ENCODE measurements at regions not wholly inside any gene's neighbourhood (a gene's known extent, or its start where the extent isn't known, plus 50 kb on each side); places are given as distances from the start of the nearest gene placed in this dataset.
"Not testable (repeated sequence)": the region's sequence is repeated elsewhere in the genome, so short reads cannot be mapped to it uniquely, and the experiment has no call there.

DNA sequence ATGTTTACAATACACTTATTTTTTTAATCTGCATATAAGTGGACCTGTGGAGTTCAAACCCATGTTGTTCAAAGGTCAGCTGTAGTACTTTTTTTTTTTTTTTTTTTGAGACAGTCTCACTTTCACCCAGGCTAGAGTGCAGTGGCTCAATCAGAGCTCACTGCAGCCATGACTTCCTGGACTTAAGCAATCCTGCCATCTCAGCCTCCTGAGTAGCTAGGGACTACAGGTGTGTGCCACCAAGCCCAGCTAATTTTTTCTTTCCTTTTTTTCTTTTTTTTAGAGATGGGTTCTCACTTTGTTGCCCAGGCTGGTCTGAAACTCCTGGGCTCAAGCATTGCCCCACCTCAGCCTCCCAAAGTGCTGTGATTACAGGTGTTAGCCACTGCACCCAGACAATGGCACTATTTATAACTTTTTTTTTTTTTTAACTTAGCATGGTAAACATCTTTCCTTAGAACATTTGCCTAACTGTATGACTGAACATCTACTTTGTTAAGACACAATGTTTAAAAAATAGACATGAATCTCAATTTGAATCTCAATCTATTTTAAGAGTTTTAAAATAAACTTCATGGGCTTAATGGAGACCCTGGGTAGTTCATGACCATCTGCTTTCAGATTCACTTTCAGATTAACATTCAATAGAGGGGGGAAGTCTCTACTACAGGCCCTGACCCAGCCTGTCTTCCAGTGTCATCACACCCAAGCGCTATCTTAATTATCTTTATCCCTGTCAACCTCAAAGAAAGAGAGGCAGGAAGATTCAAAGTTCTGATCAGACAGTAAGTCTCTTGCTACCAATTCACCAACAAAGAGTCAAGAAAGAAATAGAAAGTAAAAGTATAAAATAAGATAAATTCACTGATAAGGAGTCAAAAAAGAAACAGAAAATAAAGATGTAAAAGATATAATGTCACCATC lies 97.7 kb upstream of the DOCK9 start:
- peak; percentile 42 for DNase-seq (ENCODE audit: low spot score)

DNA sequence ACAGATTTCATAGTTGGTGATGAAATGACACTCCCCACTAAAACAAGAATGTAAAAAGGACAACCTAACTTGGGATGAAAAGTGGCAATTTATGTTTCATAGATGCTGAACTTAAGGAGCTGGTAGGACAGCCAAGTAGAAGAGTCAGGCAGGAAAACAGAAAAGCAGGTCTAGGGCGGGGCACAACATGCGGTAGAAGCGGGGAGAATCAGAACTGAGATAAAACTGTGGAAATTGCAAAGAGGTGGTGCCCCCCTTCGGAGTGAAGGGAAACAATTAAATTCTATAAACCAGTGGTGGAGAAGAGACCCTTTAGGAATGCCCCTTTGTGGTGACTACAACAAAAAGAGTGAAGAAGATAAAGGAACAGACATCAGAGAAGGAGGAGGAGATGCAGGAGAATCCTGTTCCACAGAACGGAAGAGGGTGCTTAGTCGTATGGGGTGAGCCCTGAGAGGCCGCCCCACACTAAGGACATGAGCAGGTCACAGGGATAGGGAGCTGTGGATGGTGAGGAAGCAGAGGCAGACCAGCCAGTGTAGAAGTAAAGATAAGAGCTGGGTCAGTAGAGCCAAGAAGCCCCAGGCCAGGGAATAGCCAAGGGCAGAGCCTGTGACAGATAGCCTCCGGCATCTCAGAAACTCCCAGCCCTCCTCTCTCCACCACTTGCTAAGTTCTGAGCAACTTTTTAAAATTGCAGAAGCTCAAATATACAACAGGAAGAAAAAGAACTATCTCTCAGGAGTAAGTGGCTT lies 100.3 kb upstream of the DOCK9 start:
- DNase-seq (ENCODE audit: low spot score), result no peak

DNA sequence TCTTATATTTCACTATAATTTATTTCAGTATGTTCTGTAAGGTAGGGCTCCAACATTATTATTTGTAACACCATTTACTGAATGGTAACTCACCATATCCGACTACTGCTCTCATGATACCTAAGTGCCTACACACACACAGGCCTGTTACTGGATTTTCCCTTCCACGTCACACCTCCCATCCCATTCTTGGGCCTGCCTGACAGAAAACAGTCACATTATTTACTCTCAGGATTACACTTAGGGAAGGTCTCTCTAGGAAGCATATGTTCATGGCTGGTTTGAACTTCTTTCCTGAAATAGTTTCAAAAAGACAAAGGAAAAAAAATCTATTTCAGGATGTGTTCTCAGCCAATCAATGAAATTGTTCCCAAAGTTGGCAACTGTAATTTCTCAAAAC lies 102.3 kb upstream of the DOCK9 start:
- DNase-seq (ENCODE audit: low spot score), result no peak

DNA sequence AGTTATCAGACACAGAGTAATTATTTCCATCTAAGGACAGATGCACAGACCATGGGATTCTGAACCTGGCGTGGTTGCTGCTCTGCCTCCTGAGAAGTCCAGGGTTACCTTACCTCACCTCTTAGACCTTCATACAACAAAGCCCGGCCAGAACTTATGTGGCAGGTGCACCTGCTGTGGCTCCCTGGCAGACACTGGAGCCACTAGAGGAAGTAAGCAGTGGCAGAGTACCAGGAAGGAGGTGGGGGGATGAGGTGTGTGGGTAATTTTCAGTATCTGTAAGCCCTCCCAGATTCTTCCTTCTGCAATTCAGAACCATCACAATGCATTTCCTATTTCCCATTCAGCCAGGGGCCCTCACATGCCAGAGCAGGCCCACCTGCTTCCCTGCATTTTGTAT lies 106.1 kb upstream of the DOCK9 start:
- peak; percentile 51 for DNase-seq (ENCODE audit: low spot score)

DNA sequence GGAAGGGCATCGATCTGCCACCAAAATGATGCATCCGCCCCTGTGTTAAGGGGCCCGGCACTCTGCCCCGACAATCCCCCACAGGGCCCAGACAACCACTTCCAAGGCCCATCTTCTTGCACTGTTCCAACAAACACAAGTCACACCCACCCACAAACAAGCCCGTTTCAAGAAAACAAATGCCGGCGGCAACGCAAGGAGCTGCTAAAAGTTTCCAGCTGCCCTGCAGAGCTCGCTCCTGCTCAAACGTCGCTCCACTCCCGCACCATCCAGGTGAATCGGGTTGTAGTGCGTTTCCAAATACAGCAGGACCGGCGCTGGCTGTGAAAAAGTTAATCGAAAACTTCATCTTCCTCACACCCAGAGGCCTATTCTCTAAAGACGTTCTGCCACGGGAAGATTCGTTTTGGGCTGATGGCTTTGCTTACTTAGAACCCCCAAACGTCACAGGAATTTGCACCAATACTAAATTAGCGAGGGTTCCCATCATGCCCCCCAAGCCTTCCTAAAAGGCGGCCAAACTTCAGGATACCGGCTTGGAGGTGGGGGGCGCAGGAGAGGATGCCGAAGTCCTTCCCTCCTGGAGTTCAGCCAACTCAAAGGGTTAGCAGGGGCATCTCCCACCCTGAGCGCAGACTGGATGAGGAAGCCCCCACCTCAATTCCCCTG lies 107.4 kb upstream of the DOCK9 start:
- DNase-seq (ENCODE audit: low spot score), result peak; percentile 28

DNA sequence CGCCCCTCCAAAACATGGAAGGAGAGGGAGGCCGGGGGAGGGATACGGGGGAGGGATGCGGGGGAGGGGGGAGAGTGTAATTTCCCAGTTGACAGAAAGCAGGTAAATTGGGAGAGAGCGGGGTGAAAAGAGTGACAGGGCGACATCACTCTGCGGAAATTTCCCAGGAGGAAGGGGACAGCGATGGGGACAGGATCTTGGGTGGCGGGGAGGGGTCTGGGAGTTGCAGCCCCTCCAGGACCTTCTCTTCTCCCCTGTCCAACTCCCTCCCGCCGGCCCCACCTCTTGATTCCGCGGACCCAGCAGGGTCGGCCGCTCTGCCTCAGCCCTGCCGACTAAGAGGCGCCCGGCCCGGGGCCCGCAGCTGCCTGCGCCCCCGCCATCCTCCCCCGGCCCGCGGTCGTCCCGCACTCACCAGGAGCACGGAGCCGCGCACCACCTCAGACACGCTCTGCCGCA lies 108.0 kb upstream of the DOCK9 start:
- no peak for DNase-seq (ENCODE audit: low spot score)

DNA sequence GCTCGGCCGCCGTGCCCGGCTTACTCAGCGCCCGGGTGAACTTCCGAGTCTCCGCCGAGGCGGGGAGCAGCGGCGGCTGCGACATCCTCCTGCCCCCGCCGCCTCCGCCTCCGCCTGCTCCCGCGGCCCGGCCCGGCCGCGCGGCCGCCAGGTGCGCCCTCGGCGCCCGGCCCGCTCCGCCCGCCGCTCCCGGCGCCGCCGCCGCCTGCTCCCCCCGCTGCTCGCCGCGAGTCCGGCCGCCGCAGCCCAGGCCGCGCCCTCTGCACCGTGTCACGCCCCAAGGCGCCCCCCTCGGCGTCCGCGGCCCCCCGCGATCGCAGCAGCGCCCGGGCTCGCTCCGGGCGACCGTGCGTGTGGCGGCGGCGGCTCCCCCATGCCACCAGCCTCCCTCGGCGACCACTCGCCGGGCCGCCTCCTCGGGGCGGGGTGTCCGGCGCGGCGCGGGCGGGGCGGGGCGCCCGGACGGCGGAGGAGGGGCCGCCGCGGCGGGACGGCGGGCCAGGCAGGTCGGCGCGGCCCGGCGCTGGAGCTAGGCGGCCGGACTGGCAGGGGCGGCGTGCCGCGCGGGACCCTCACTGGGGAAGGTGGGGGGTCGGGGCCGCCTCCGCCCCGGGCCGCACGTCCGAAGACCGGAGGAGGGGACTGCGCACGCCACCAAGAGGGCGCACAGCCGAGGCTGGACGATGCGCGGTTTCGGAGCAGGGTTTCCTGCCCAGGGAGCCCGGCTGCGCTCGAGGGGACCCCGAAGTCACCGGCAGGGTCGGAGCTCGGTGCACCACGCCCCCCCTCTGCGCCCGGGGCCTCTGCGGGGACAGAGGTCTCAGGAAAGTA lies 108.6 kb upstream of the DOCK9 start:
- peak; percentile 82 for DNase-seq (ENCODE audit: low spot score)

DNA sequence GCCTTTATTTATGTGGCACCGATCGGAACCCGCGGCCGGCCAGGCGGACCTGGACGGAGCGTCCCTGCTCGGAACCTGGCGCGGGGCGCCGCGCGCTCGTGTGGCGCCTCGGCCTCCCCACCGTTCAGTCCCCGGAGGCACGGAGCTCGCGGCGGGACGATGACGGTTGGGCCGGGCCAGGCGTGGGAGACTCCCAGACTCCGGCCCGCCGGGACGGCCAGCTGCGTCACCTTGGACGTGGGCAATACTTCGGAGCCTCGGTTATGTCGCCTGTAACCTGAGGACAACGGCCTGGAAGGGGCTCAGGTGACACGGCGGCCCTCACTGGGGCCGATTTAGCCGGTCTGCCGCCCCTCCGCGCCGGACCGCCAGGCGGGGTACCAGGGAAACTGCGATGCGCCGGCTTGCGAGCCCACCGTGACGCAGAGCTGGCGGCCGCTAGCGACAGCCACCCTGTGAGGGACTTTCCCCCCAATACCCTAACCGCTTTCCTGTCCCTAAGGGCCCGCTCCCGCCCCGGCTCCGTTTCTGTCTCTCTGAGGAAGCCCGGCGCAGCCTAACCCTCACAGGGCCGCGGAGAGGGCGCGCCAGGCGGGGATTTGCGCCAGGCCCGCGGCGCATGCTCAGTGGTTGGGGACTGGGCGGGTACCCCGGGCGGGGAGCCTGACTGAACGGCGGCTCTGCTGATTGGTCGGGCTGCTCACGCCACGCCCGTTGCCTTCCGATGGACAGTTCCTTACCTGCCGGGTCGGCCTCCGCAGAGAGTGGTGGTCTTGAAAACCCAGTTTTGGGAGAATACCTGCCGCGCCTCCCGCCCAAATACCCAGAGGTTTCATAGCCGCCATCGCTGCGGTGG lies 109.5 kb upstream of the DOCK9 start:
- DNase-seq (ENCODE audit: low spot score), result peak; percentile 97

DNA sequence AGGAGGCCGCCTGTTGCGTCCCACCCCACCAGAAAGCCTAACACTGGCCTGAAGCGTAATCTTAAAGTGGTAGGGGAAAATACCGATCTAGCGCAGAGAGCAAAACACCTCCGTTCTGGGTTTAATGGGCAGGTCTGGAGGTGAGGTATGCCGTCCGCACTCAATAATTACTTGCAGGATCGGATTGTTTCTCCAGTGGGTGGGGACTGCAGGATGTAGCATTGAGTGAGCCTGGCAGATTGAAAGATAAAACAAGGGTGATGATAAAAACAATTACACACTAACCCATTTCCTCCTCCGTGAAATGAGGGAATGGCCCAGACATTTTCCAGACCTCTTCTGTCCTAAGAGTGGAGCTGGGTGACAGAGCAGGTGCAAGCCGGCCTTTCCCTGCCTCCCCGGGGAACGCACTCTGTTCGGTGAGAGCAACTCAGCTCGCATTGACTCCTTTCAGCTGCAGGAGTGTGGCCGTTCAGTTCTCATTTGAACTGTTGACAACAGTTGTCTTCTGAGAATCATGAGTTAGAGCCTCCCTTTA lies 110.2 kb upstream of the DOCK9 start:
- DNase-seq (ENCODE audit: low spot score), result peak; percentile 21

DNA sequence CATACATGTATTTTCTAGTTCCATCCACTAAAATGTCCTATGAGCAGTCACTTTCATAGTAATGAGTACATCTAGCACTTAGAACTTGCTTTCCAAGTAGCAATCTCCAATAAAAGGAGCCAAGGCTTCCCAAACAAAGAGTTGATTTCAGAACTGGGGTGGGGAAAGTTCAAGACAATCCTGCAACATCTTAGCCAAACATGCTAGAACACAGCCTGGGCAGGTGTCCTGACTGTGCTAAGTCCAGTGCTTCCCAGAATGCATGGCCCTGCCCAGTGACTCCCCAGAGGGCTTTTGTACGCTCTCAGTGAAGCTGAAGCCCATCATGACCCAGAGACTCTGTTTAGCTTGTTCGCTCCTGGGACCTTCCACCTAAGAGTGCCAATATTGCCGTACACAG lies 106.7 kb upstream of the UBAC2 start:
- DNase-seq (ENCODE audit: low spot score), result no peak

DNA sequence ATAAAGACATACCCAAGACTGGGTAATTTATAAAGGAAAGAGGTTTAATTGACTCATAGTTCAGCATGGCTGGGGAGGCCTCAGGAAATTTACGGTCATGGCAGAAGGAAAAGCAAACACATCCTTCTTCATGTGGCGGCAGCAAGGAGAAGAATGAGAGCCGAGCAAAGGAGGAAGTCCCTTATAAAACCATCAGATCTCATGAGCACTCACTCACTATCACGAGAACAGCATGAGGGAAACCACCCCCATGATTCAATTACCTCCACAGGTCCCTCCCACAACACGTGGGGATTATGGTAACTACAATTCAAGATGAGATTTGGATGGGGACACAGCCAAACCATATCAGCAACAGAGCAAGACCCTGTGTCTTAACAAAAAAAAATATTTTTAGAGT lies 98.8 kb upstream of the UBAC2 start:
- DNase-seq (ENCODE audit: low spot score), result not testable (repeated sequence)

DNA sequence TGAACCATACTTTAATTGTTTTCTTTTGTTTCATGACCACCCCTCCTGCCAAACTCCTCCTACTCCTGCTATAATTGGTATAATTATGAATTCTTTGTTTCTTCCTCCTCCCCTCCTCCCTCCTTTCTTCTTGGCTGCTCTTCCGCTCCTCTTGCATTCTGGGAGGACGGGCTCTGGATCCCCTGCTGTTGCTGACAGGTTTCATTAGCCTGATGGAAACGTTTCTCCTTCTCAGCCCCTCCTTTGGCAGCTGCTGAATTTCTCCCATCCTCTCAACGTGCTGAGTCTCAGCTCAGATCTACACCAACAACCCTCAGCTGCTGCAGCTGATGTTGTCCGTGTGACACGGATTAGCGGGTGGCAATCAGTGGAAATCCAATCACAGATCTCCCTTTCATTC lies 97.1 kb upstream of the UBAC2 start:
- DNase-seq (ENCODE audit: low spot score), result no peak

DNA sequence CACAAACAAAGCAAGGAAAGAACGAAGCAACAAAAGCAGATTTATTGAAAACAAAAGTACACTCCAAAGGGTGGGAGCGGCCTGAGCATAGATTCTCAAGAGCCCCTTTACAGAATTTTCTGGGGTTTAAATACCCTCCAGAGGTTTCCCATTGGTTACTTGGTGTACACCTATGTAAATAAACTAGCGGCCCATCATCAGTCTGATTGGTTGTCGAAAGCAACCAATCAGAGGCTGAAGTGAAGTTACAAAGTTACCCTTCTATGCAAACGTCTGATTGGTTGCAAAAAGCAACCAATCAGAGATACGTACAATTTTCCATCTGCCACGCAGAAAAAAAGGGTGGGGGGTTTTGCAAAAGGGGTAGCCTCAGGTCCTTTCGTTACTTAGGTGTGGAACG lies 96.3 kb upstream of the UBAC2 start:
- no peak for DNase-seq (ENCODE audit: low spot score)

DNA sequence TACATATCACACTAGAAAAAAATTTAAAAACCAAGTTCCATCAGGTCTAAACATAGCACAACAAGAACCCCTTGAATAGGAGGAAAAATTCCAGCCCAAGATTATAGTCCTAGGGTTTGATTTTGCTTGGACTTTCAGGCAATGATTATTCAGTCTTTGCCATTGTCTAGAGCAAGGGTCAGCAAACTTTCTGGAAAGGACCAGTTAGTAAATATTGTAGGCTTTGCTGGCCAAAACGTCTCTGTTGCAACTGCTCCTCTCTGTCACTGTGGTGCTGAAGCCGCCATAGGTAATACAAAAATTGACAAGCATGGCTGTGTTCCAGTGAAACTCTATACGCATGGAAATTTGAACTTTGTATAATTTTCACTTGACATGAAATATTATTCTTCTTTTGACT lies 95.5 kb upstream of the UBAC2 start:
- no peak for DNase-seq (ENCODE audit: low spot score)

DNA sequence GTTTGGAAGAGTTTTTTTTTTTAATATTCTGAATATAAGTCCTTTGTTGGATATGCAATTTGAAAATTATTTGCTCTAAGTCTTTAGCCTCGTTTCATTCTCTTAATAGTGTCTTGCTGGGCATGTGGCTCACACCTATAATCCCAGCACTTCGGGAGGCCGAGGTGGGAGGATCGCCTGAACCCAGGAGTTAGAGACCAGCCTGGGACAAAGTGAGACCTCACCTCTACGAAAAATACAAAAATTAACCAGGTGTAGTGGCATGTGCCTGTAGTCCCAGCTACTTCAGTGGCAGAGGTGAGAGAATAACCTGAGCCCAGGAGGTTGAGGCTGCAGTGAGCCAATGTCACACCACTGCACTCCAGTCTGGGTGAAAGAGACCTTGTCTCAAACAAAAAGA lies 87.3 kb upstream of the UBAC2 start:
- no peak for DNase-seq (ENCODE audit: low spot score)

DNA sequence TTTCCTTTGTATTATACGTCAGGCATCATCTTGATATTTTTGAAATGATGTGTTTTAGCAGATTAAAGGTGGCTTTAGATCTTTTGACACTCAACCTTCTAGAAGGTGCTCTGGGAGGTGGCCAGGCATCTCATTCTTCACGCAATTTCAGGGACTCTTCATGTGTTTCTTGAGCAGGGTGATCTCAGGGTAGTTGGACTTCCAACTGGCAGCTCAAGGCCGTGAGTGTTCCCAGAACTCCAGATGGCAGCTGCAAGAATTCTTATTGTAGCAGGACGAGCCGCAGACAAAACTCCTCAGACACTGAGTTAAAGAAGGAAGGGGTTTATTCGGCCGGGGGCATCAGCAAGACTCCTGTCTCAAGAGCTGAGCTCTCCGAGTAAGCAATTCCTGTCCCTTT lies 82.5 kb upstream of the UBAC2 start:
- DNase-seq (ENCODE audit: low spot score), result no peak

DNA sequence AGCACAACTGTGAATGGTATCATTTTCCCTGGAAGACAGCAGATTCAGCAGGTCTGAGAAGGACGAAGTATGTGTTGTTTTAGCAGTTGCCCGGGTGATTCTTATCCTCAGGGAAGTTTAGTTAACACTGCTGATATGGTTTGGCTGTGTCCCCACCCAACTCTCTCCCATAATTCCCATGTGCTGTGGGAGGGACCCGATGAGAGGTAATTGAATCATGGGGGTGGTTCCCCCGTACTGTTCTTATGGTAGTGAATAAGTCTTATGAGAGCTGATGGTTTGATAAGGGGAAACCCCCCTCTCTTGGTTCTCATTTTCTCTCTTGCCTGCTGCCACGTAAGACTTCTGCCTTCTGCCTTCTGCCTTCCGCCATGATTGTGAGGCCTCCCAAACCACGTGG lies 81.0 kb upstream of the UBAC2 start:
- no peak for DNase-seq (ENCODE audit: low spot score)

DNA sequence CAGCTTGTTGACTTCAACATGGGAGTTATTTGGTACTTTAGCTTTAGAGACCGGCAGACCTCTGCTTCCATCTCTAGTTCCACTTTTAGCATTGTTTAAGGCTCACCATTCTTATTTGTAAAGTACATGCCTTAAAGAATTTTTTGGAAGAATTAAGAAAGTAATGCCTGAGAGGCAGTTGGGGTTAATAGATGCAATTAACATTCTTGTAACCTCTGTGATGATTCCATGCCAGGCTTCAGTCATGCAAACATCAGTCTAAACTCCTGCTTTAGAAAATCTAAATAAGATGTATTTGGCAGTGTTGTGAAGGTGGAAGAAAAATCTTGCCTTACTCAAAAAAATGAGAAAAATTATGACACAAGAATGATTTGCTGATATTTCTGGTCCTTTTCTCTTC lies 79.9 kb upstream of the UBAC2 start:
- DNase-seq (ENCODE audit: low spot score), result no peak

DNA sequence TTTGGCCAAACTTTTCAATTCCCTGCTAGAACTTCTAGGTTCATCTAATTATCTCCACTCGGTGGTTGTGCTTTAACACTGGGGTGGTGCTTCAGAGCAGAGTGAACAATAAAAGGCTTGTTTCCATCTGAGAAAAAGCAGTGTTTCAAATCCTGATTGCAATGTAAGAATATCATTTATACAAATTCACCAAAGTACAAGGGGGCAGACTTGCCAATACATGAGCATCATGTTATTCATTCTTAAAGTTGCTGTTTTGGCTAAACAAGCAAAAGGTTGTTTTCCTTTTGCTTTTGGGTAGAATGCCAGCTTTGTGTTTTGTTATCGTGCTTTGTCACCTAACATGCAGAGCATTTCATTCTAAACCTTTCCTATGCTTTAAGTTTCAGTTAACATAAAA lies 78.5 kb upstream of the UBAC2 start:
- DNase-seq (ENCODE audit: low spot score), result no peak

Measured in germinal center (tissue), 1 donor.